Heart left ventricle (tissue), 13 donors: ENCODE measurements at regions not wholly inside any gene's neighbourhood (a gene's known extent, or its start where the extent isn't known, plus 50 kb on each side); places are given as distances from the start of the nearest gene placed in this dataset.

Experiments
- CTCF ChIP-seq, 12 donors: fragments of 200-600 bp; sonication (generic) in 4 of 12; IDR thresholded peaks; one replicate each; pipeline versions ENCODE4 v1.5.0 to v1.8.0; 2018 to 2022; ENCODE audit warnings: antibody characterized with exemption in 12 of 12, mild to moderate bottlenecking in 5 of 12
- POLR2A ChIP-seq, 2 donors: fragments of 450-650 bp; IDR thresholded peaks; one replicate each; pipeline ENCODE4 v1.6.1; 2017; ENCODE audit warnings: antibody characterized with exemption in 2 of 2, mild to moderate bottlenecking in 2 of 2, moderate library complexity in 2 of 2
- donor health status: ischemic (EF 13 %, LVEDD 7.1; RV severe dilation, severe dysfunction).
- donor health status: DM: no; HTN: yes; CAD: no.
- donor health status: DM: no; HTN: no; CAD: no.
- donor health status: ischemic (EF 25% LVEDD 6.9; RV normal size, moderate dysfunction).
- donor health status: ischemic (EF 25% LVEDD 5.7; RV mildly dilated, moderate dysfunction).
- donor health status: ischemic (EF 35%, LVEDD 5.7; RV mildly dilated, moderate dysfunction).
- donor health status: nonischemic (EF 11% LVEDD 7.7; RV severe dilation, severe dysfunction).
- donor health status: DM: yes; HTN: yes; CAD: no.
- donor health status: PGD.
- donor health status: ischemic (EF 29% LVEDD 5.4; RV normal size, mild dysfunction).
- donor health status: nonischemic (EF 23%, LVEDD 6.1; RV moderate dilation, normal function).

GRCh38 chr3:68163968-68164367, 509.6 kb upstream of the SUCLG2 start:
- TF ChIP-seq CTCF (IDR thresholded peaks at IDR 0.05) = no peak
- TF ChIP-seq POLR2A (IDR thresholded peaks at IDR 0.05) = no peak
